ENCODE measurements at regions not wholly inside any gene's neighbourhood (a gene's known extent, or its start where the extent isn't known, plus 50 kb on each side); places are given as distances from the start of the nearest gene placed in this dataset.
"Not testable (repeated sequence)": the region's sequence is repeated elsewhere in the genome, so short reads cannot be mapped to it uniquely, and the experiment has no call there.

DNA sequence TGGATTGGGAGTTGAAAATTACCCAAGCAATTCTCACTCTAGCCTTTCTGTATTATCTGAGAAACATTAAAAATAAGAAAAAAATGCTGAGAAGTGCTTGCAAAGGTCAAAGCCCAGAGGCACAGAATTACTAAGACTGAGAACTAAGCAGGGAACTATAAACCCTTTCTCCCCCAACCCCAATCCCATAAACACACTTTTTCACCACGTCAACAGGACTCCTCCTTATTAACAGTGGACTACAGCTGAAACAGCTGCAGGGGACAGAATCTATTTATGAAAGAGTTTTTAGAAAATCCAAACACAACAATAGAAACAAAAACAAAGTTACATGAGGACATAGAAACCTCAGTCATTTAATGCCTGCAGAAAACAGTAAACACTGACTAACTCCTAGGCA, 984.1 kb downstream of the TRAM1L1 start:
- DNase-seq = no peak

DNA sequence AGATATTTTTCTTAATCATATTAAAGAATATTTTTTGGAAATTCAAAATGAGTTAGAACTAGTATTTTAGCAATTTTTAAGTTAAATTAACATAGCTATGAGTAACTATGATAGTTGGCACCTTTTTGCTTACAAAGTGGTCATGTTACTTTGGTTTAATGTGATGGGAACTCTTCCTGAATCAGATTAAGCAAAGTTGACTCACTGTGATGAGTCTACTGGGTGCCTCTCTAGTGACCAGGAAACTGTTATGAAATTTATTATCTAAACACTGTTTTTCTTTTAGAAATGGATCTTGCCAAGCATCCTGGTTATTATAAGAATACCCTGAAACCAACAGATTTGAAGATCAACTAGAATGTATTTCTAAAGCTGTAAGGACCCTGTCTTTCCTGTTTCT, 985.8 kb downstream of the TRAM1L1 start:
- no peak for DNase-seq

DNA sequence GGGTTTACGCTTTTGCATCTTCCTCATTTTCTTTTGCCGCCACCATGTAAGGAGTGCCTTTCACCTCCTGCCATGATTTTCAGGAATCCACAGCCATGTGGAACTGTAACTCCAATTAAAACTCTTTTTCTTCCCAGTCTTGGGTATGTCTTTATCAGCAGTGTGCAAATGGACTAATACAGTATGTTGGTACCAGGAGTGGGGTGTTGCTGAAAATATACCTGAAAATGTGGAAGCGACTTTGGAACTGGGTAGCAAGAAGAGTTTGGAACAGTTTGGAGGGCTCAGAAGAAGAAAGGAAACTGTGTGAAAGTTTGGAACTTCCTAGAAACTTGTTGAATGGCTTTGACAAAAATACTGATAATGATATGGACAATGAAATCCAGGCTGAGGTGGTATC, 983.9 kb upstream of the NDST4 start:
- DNase-seq = not testable (repeated sequence)

DNA sequence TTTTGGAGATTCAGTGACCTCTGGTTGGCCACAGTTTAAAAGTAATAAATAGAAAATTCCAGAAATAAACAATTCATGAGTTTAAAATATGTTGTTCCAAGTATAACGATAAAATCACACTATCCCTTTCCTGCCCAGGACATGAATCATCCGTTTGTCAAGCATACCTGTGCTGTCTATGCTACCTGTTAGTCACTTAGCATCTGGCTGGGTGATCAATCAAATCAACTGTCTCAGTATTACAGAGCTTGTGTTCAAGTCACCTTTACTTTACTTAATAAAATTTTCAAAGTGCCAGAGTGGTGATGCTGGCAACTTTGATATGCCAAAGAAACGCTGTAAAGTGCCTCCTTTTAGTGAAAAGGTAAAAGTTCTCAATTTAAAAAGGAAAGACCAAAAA, 979.5 kb upstream of the NDST4 start:
- DNase-seq = no peak

DNA sequence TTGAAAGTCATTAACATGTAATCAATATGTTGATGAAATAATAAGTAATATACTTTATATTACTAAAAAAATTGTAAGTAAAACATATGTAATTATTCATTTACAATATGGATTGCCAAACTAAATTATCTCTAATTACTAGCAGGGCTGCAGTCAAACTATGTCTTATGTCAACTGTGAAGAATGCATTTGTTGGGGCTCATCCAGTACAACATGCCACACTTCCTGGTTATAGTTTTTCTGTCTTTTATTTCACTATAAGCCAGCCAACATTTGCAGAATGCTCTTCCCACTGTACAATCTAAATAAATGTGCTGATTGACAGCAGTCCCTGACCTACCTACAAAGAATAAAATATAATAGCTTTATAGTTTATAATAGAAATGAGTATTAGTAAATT, 975.4 kb upstream of the NDST4 start:
- no peak for DNase-seq

DNA sequence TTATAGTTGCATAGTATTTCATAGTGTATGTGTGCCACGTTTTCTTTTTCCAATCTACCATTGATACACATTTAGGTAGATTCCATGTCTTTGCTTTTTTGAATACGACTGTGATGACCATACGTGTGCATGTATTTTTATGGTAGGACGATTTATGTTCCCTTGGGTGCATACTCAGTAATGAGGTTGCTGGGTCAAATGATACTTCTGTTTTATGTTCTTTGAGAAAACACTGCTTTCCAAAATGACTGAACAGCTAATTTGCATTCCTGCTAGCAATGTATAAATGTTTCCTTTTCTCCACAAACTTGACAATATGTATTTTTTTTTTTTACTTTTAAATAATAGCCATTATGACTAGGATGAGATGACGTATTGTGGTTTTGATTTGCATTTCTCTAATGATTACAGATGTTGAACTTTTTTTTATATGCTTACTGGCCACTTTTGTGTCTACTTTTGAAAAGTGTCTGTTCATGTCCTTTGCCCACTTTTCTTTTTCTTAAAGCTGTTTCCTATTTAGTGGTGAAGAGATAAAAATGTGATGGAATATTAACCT, 969.5 kb upstream of the NDST4 start:
- DNase-seq = no peak

DNA sequence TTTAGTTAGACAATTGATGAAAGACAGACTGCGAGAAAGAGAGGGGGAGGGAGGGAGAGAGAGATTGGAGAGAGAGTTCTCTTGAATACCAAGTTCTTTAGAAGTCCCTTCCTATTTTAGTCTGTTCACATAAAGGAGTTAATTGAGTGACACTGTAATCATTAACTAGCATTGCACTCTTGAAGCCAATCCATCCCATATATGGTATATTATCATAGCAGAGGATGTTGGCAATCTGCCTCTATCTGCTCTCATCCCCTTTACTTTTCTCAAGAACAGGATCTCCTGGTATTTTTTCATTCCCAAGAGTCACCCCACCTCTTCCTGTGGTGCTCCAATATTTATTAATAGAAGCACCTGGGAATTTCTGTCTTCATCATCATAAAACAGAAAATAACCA, 959.6 kb upstream of the NDST4 start:
- no peak for DNase-seq

DNA sequence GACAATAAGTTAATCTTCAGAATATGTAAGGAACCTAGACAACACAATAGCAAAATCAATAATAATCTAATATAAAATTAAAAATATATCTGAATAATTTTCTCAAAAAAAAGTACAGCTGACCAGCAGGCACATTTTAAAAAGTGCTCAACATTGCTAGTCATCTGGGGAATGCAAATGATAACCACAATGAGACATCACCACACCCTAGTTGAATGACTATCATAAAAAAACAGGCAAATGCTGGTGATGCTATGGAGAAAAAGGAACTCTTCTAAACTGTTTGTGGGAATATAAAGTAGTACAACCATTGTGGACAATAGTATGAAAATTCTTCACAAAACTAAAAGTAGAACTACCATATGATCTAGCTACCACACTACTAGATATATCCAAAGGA, 956.9 kb upstream of the NDST4 start:
- DNase-seq = no peak

DNA sequence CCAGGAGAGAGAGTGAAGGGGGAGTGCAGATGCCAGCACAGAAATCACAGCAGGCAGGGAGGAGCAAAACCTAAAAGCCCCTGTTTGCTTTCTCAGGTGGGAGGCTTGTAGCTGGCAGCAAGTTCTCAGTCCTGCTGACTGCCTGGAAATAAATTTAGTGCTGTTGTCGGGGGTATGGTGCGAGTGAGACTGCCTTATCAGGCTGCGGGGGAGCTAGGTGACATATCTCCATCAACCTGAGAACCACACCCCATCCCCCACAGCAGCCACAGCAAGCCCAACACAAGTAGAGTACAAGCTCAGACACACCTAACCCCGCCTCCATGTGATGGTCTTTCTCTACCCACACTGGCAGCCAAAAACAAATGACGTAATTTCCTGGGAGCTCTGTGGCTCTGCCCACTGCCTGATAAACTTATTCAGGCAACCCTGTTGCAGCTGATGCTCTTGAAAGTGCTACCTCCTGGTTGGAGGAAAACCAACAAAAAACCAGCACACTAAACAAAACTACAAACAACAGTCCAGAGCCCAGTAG, 953.4 kb upstream of the NDST4 start:
- no peak for DNase-seq

DNA sequence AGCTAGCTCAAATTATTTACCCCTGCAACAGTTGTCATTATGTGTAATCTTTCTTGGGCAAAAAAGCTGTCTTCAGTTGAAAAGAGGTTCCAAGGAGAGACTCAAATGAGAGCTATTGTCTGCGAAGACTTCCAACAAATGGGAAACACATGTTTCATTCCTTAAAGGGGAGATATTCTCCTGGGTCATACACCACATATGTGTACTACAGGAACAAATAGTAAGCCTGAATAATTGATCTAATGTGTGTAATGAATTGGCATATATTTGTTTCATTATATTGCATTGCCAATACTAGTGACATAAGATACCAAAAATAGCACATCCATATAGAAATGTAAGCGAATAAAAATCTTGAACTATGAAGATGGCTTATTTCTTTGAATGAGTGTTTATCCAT, 950.9 kb upstream of the NDST4 start:
- DNase-seq = no peak

DNA sequence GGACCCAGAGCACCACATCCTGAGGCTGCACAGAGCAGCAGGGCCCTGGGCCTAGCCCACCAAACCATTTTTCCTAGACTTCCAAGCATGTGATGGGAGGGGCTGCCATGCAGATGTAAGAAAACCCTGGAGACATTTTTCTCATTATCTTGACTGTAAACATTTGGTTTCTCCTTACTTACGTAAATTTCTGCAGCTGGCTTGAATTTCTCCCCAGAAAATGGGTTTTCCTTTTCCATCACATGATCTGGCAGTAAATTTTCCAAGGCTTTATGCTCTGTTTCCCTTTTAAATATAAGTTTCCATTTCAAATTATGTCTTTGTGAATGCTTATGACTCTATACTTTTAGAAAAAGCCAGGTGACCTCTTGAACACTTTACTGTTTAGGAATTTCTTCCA, 945.9 kb upstream of the NDST4 start:
- DNase-seq = no peak

DNA sequence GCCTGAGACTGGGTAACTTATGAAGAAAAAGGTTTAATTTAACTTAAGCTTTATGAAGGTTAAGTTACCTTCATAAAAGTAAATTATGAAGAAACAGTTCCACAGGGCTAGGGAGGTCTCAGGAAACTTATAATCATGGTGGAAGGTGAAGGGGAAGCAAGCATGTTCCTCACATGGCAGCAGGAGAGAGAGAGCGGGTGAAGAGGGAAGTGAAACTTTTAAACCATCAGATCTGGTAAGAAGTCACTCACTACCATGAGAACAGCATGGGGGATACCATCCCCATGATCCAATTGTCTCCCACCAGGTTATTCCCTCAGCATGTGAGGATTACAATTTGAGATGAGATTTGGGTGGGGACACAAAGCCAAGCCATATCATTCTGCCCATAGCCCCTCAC, 944.7 kb upstream of the NDST4 start:
- no peak for DNase-seq

DNA sequence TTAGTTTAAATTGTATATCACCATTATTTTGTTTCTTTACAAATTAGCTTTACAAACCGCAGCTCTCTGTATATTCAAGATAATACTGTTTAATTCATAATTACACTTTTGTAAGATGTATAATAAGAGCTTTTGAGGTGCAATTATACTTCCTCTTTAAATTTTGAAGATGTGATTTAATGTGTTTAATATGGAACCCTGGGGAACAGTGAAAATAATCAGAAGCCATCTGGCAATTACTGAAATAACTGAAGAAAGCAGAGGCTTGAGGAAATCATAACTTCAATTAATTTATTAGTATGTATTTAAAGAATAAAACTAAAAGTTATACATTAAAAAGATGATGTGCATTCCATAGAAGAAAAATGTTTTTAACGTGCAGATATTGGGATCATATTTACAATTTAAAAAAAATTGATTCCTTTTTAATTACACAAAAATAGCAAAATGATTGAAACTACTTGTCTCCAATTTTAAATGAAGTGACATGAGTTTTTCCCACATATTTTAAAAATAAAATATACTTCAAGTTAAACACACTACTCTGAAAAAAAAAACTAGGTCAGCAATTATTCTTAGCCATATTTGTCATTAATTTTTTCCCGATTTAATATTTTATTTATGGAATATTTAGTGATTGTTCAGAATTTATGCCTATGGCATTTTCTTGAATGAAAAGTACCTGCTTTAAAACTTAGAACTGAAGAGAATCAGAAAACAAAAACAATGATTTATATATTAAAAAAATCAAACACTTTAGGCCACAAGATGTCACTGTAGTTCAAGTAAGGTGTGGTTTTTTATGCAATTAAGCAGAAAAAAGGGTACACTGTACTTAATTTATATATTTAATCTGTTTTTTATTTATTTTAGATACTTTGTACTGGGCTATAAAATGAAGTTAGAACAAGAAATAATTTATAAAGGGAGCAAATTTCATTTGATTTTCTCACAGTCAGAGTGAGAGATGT, 942.7 kb upstream of the NDST4 start:
- no peak for DNase-seq

DNA sequence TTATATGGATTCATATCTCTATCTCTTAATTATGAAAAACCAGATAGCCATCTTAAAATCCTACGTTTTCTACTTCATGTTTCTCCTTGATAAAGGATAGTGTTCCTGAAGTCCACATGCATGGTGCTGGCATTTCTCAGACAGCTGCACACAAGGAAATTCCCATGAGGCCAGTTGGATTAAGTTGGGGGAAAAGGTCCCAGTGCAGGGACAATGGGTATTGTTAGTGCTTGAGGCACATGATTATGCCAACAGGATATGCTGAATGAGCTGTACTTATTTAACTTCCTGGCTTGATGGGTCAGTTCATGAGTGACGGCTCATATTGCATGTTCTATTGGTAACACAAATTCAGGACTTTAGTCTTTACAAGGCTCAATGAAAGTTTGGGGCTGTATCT, 913.9 kb upstream of the NDST4 start:
- DNase-seq = no peak

DNA sequence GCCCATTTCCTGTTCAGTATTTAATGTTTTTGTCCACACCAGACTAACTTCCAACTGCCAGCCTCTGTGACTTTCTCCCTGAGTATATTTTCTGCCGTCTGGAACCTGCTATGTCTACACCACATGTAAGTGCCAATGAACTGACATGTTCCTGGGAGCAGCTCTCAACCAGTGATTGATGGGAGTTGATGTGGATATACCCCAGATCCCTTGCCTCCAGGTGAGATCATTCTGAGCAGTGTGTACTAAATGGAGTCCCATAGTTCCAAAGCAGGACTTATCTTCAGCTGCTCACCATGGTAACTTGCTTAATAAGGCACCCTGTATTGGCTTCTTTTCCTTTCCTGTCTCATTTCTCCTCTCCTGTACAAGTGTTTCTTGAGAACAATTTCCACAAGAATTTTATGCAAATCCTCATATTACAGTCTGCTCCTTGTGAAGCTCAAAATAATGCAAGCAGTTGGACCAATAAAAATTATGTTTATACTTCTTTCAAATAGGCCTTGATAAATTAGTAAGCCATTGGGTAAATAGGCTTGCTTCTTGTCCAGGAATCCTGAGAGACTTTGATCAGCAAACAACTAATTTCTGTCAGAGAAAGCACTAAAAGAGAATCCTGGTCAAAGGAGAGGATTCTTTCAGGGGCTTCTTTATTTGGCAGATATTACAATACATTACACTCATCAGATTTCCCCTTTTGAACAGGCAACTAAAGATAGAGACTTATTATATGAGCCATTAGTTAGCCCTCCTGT, 911.7 kb upstream of the NDST4 start:
- no peak for DNase-seq

DNA sequence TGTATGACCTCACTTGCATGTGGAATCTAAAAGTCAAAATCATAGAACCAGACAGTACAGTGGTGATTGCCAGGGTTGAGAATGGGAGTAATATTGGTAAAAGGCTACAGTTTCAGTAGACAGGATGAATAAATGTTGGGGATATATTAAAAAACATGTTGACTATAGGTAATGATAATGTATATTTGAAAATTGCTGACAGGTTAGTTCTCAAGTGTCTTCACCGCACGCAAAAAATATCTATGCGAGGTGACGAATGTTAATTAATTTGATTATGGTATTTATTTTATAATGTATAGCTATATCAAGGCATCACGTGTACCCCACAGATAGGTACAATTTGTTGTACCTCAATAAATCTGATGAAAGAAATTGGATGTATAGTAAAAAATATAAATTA, 909.6 kb upstream of the NDST4 start:
- no peak for DNase-seq

DNA sequence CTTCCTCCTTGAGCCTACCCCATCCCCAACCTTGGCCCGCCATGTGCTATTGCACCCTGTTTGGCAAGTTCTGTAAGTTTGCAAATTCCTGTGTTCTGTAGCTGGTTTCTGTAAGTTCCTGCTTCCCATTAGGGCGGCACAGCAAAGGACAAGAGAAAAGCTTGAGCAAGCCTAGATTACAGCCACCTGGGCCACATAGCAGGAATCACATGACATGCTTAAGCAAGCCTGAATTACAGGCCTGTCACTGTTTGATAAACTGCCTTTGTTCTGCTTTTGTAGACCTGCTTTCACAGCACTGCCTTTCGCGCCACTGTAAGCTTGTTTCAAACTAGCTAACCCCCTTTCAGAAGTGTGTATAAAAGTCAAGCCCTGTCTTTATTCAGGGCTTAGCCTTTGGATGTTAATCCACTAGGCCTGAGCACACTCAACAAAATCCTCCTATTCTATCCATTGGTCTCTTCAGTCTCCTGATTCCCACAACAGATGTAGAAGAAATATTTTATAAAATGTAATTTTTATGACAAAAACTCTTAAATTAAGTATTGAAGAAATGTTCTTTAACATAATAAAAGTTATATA, 906.8 kb upstream of the NDST4 start:
- no peak for DNase-seq

DNA sequence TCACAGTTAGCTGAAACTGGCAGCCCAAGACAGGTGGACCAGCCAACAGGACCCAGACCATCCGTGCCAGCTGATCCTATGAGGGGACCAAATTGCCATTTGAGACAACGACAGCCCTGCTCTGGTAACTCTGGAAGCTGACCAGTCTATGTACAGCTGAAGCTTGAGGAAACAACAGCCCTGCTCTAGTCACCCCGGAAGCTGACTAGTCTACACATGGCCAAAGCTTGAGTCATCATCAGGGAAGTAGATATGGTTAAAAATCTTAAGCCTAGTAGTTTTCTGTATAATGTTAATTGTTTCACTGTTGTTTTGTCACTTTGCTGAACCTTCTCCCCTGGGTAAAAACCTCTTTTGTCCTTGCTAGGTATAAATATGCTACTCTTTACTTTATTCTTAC, 905.4 kb upstream of the NDST4 start:
- no peak for DNase-seq

DNA sequence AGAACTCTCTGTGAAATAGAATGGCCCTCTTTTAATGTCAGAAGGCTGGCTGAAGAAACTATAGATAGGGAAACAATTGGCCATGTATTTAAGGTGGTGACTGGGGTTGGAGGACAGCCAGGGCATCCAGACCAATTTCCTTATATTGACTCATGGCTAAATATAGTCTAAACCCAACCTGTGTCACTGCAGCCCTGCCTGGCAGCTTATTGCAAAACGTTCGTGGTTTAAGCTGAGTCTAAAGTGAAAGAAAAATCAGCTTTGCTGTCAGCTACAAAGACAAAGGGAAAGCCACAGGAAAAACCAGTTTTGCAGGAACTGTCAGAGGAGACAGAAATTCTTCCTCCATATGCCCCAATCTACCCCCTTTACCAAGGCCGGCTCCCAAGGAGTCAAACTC, 902.8 kb upstream of the NDST4 start:
- DNase-seq = no peak

DNA sequence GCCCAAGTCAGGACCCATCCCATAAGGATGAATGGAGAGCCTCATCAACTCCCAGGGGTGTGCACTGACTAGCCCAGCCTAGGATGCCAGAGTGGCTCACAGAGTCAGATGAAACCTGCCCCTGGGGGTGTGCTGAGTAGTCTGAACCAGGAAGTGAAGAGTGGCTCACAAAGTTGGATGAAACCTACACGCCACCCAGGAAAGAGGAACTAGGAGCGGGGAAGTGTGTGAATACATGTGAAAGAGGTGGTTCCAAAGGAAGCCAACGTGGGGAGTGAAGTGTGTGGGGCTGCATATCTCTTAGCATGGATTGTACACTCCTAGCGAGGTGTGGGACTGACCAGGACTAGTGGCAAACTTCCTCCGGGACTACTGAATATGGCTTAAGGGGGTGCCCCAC, 902.1 kb upstream of the NDST4 start:
- no peak for DNase-seq

DNA sequence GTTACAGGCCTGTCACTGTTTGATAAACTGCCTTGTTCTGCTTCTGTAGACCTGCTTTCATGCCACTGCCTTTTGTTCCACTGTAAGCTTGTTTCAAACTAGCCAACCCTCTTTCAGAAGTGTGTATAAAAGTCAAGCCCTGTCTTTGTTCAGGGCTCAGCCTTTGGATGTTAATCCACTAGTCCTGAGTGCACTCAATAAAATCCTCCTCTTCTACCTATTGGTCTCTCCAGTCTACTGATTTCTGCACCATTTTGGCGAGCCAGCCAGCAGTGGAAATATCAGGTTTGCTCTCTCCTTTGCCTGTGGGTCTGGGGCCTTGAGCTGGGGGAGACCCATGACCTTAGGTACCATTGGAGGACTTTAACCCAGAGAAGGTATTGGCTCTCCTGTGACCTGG, 901.6 kb upstream of the NDST4 start:
- no peak for DNase-seq

DNA sequence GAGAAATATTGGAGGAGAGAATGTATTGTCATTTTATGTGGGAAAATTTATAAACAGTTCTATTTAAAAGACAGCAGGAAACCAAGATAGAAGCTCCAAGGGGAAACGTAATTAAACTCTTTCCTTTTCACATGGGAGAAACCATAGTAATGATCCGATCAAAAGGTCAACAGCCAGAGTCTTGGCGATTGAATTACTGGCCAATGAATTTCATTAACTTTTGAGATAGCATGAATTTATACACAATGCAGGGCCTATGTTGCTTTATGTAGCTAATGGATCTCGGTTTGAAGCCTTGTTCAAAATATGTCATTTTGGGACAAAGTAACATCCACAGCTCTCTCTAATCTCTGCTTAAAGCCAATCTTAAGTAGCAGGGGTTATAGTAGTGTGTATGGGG, 897.5 kb upstream of the NDST4 start:
- DNase-seq = no peak

DNA sequence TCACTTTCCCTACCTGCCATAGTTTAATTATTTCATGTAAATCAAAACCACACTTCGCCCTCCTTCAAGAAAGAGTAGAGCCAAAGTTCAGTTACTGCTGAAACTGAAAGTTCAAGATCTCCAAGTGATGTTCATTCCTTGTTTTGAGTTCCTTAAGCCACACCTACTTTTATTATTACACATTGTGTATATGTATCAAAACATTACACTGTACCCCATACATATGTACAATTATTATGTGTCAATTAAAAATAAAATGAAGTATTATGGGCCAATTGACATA, 892.3 kb upstream of the NDST4 start:
- DNase-seq = no peak
